ENCODE measurements at regions not wholly inside any gene's neighbourhood (a gene's known extent, or its start where the extent isn't known, plus 50 kb on each side); places are given as distances from the start of the nearest gene placed in this dataset.
"Not testable (repeated sequence)": the region's sequence is repeated elsewhere in the genome, so short reads cannot be mapped to it uniquely, and the experiment has no call there.

DNA sequence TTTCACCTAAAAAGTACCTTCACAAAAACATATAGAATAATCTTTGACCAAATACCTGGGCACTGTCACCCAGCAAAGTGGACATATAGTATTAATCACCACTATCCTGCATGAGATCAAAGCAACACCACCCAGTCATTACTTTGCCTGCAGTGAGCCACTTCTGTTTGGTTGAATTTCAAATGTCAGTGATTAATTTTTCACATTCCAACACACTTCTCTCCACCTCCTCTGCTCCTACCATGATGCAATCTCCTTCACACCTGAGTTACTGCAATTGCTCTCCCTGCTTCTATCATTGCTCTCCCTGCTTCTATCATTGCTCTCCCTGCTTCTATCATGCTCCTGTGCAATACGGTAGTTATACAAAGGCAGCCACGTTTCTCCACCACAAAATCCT lies 106.1 kb upstream of the NETO1 start:
- no peak for DNase-seq (ENCODE audit: extremely low read depth, low read depth, low spot score)

DNA sequence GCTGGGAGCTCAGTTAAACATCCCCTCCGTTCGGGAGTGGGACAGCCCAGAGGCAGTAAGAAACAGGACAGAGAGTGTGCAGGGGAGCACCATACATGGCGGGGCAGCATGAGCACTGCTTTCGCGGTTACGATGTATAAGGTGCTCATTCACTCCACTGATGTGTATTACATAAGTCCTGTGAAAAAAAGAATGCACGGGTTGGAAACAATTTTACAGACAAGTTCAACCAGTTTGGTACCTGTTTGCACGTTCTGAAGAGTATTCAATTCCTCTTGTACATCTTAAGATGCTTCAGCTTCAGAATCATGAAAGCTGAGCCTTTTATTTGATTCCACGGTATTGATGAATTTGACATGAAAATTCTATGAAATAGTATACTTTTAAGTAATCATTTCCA lies 97.8 kb upstream of the NETO1 start:
- no peak for DNase-seq (ENCODE audit: extremely low read depth, low read depth, low spot score)

DNA sequence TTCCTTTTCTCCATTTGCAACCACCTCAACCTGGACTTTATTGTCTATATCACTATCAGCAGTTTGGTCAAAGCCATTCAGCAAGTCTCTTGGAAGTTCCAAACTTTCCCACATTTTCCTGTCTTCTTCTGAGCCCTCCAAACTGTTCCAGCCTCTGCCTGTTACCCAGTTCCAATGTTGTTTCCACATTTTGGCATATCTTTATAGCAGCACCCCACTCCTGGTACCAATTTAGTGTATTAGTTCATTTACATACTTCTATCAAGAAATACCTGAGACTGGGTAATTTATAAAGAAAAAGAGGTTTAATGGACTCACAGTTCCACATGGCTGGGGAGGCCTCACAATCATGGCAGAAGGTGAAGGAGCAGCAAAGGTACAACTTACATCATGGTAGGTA lies 90.4 kb upstream of the NETO1 start:
- not testable (repeated sequence) for DNase-seq (ENCODE audit: extremely low read depth, low read depth, low spot score)

DNA sequence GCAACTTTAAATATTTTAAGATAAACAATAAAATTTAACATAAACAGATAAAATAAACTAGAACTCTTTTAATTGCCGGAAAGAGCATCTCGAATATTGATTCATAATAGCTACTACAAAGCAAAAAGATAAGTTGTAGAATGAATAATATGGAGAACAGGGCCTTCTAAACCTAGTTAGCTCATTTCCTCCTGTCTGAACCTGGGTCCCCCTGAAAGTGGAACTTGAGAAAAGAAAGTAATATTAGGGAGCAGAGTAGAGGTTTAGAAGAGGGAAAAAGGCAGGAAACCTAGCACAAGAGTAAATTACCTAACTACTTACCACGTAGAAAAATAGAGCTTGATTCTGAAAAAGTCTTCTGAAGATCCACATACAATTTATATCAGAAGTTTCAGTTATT lies 80.7 kb upstream of the NETO1 start:
- DNase-seq (ENCODE audit: extremely low read depth, low read depth, low spot score), result no peak

DNA sequence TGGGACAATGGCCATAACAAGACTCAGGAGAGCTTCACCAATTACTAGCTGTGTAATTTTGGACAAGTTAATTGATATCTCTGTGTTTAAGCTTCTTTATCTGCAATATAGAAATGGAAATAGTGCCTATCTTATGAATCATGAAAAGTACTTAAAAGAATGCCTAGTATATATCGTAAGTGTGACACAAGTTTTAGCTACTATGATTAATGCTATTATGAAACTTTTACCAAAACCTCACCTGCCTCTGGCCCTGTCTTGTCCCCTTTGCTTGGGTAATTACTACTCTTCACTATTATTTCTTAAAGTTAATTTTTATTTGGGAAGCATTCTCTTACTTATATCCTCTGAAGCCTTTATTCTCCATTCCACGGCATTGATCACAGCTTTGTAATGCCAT lies 75.0 kb upstream of the NETO1 start:
- DNase-seq (ENCODE audit: extremely low read depth, low read depth, low spot score), result no peak

DNA sequence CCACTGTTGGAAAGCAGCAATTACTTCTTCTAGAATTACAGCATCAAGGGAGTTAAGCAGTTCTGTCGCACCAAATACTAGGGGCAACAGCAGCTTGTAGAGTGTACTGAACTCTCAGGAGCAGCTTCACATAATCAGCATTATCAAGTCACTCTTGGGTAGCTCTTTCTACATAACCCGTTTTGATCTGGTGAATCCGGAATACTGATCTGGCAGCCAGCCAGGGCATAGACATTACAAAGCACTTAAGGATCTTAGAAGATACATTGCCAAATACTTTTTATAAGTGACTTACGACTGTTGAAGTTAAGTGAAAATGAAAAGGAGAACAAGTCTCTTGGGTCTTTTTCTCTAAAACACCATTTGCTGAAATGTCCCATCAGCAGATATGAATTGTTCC lies 73.2 kb upstream of the NETO1 start:
- no peak for DNase-seq (ENCODE audit: extremely low read depth, low read depth, low spot score)

DNA sequence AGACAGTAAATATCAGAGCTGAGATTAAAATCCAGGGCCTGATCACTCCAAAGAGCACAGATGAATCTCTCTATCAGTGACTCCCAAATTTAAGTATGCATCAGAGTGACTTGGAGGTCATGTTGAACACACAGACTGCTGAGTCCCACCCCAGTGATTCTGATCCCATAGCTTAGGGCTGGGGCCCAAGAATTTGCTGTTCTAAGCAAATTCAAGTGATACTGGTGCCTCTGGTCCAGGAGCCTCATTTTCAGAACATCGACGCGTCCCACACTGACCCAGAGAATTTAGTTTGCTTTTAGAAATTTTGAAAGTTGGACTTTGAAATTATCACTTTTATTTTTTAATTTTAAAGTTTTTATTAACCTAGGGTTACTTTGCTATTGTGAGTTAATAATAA lies 72.7 kb upstream of the NETO1 start:
- no peak for DNase-seq (ENCODE audit: extremely low read depth, low read depth, low spot score)

DNA sequence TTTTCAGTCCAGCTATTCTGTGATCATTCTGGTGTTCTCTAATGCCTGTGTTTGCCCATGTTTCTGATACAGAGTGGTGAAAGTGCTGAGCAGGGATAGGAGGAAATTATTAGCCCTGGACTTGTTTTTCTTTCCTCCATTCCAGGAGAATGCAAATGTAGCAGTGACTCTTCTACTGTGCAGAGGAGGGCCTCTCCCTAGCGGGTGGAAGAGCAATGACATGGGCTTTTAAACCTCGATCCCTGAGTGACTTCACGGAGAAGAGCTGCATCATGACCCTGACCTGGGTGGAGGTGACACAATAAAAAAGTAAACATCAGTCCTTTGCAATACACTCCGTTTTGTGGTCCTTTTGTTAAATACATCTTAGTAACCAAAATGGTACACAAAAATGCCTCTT lies 68.0 kb upstream of the NETO1 start:
- no peak for DNase-seq (ENCODE audit: extremely low read depth, low read depth, low spot score)

DNA sequence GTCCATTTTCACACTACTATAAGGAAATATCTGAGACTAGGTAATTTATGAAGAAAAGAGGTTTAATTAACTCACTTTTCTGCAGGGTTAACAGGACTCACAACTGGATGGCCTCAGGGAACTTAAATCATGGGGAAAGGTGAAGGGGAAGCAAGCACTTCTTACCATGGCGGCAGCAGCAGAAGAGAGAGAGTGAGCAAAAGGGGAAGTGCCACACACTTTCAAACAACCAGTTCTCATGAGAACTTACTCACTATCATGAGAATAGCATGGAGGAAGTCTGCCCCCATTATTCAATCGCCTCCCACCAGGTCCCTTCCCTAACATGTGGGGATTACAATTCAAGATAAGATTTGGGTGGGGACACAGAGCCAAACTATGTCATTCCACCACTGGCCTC lies 55.1 kb upstream of the NETO1 start:
- no peak for DNase-seq (ENCODE audit: extremely low read depth, low read depth, low spot score)
